Neuronal stem cell (in vitro differentiated cells): ENCODE measurements at regions not wholly inside any gene's neighbourhood (a gene's known extent, or its start where the extent isn't known, plus 50 kb on each side); places are given as distances from the start of the nearest gene placed in this dataset.

Experiments used
- DNase-seq: peaks from one replicate; pipeline ENCODE4 v3.0.0-alpha.2; 2013; ENCODE audit warnings: low spot score
- H2AFZ ChIP-seq: one replicate; pipeline ENCODE4 v1.6.1; 2013; ENCODE audit warnings: mild to moderate bottlenecking, low read length, inconsistent platforms
- H2AK5ac ChIP-seq: 2 replicates; pipeline ENCODE4 v1.6.1; 2013; ENCODE audit warnings: low read depth, mild to moderate bottlenecking, inconsistent platforms, low read length, moderate library complexity, mixed read lengths
- H2BK120ac ChIP-seq: 2 replicates; pipeline ENCODE4 v1.6.1; 2013; ENCODE audit warnings: low read depth, mild to moderate bottlenecking, inconsistent platforms, low read length, moderate library complexity, mixed read lengths
- H2BK12ac ChIP-seq: one replicate; pipeline ENCODE4 v1.6.1; 2013; ENCODE audit warnings: low read length, inconsistent platforms
- H2BK15ac ChIP-seq: 2 replicates; pipeline ENCODE4 v1.6.1; 2013; ENCODE audit warnings: mild to moderate bottlenecking, low read length, inconsistent platforms, mixed read lengths
- H2BK5ac ChIP-seq: one replicate; pipeline ENCODE4 v1.6.1; 2013; ENCODE audit warnings: inconsistent platforms, mild to moderate bottlenecking, low read length, moderate library complexity
- H3K14ac ChIP-seq: one replicate; pipeline ENCODE4 v1.6.1; 2013; ENCODE audit warnings: low read length, inconsistent platforms
- H3K18ac ChIP-seq: 2 replicates; pipeline ENCODE4 v1.6.1; 2013; ENCODE audit warnings: low read length, inconsistent platforms
- H3K23ac ChIP-seq: 2 replicates; pipeline ENCODE4 v1.6.1; 2013; ENCODE audit warnings: low read depth, mild to moderate bottlenecking, mixed read lengths, low read length, inconsistent platforms; ENCODE audit not compliant: poor library complexity
- H3K27ac ChIP-seq: replicated peaks from 3 replicates; pipeline ENCODE4 v1.5.1; 2013; ENCODE audit warnings: low read length, inconsistent platforms
- H3K27me3 ChIP-seq, 3 experiments: 2 replicates each; pipeline ENCODE4 v1.6.1; 2013; ENCODE audit warnings: low read length in 3 of 3, mild to moderate bottlenecking in 2 of 3, inconsistent platforms in 1 of 3, low read depth in 1 of 3, mixed read lengths in 1 of 3, moderate library complexity in 1 of 3; ENCODE audit not compliant: control insufficient read depth in 3 of 3, insufficient read depth in 3 of 3
- H3K36me3 ChIP-seq, 2 donors: replicated peaks in 1 of 2; 2 replicates each; pipeline ENCODE4 v1.6.1; 2013; ENCODE audit warnings: low read length in 2 of 2; ENCODE audit not compliant: control insufficient read depth in 2 of 2, insufficient read depth in 2 of 2
- H3K4ac ChIP-seq: 2 replicates; pipeline ENCODE4 v1.6.1; 2013; ENCODE audit warnings: inconsistent platforms, mild to moderate bottlenecking, low read length, moderate library complexity
- H3K4me1 ChIP-seq, 2 donors: 1 replicate in 1 of 2; 2 replicates in 1 of 2; pipeline ENCODE4 v1.6.1; 2013; ENCODE audit warnings: low read length in 2 of 2, low read depth in 1 of 2; ENCODE audit not compliant: control insufficient read depth in 2 of 2, insufficient read depth in 1 of 2
- H3K4me2 ChIP-seq: one replicate; pipeline ENCODE4 v1.6.1; 2013; ENCODE audit warnings: mild to moderate bottlenecking, low read length, inconsistent platforms; ENCODE audit not compliant: insufficient read depth, poor library complexity, severe bottlenecking
- H3K4me3 ChIP-seq, 2 donors: 2 replicates each; pipeline ENCODE4 v1.5.1; 2013; ENCODE audit warnings: low read length in 2 of 2, mild to moderate bottlenecking in 2 of 2, inconsistent platforms in 1 of 2, moderate library complexity in 1 of 2
- H3K79me1 ChIP-seq: one replicate; pipeline ENCODE4 v1.6.1; 2013; ENCODE audit warnings: low read depth, mild to moderate bottlenecking, inconsistent platforms, low read length, moderate library complexity
- H3K9ac ChIP-seq: one replicate; pipeline ENCODE4 v1.6.1; 2013; ENCODE audit warnings: mild to moderate bottlenecking, low read depth, low read length, inconsistent platforms; ENCODE audit not compliant: poor library complexity
- H3K9me3 ChIP-seq, 2 donors: replicated peaks in 1 of 2; 2 replicates each; pipeline versions ENCODE3 to v1.6.1; 2013; ENCODE audit warnings: low read length in 2 of 2, mild to moderate bottlenecking in 2 of 2, inconsistent platforms in 1 of 2, low read depth in 1 of 2, mixed read lengths in 1 of 2, moderate library complexity in 1 of 2; ENCODE audit not compliant: control insufficient read depth in 2 of 2, insufficient read depth in 1 of 2
- H4K8ac ChIP-seq: one replicate; pipeline ENCODE4 v1.6.1; 2013; ENCODE audit warnings: low read depth, mild to moderate bottlenecking, inconsistent platforms, low read length, moderate library complexity
- H4K91ac ChIP-seq: one replicate; pipeline ENCODE4 v1.6.1; 2013; ENCODE audit warnings: low read length, low read depth, mild to moderate bottlenecking, inconsistent platforms; ENCODE audit not compliant: poor library complexity
- WGBS, 2 donors: extraction: QIAGEN DNeasy Blood & Tissue Kit; methylation state at CpG; one replicate each; pipeline ENCODE4 v1.1.7; 2013; ENCODE audit warnings: missing lambda C conversion rate in 2 of 2, mixed read lengths in 1 of 2; ENCODE audit not compliant: insufficient read length in 2 of 2, insufficient replicate concordance in 1 of 2; ENCODE audit errors: extremely low coverage in 2 of 2; 5-methylcytosine and 5-hydroxymethylcytosine counted together

GRCh38 chr17:71664861-71665260 lies 456.0 kb upstream of the SOX9 start:
- H3K9me3 ChIP-seq = no peaks in the 10 kb centered on the region
- no peak overlapping the region for H3K4me2 ChIP-seq
- no peak overlapping the region for H3K18ac ChIP-seq
- no peaks in the 10 kb centered on the region for H3K27me3 ChIP-seq
- no peak overlapping the region for H2BK15ac ChIP-seq
- H3K14ac ChIP-seq = no peak overlapping the region
- no peak overlapping the region for H4K8ac ChIP-seq
- no peaks in the 10 kb centered on the region for H3K79me1 ChIP-seq
- DNase-seq = no peak
- H2BK120ac ChIP-seq = no peak overlapping the region
- H2AK5ac ChIP-seq = no peak overlapping the region
- no peak overlapping the region for H3K23ac ChIP-seq
- H4K91ac ChIP-seq = no peak overlapping the region
- H3K36me3 ChIP-seq = no peaks in the 10 kb centered on the region
- H3K27ac ChIP-seq = no peak overlapping the region
- no peak overlapping the region for H3K4ac ChIP-seq
- H2AFZ ChIP-seq = no peak overlapping the region
- no peak overlapping the region for H3K9ac ChIP-seq
- no peaks in the 10 kb centered on the region for H3K4me1 ChIP-seq
- H2BK5ac ChIP-seq = no peak overlapping the region
- no peak overlapping the region for H2BK12ac ChIP-seq
- H3K4me3 ChIP-seq = no peak overlapping the region

DNA sequence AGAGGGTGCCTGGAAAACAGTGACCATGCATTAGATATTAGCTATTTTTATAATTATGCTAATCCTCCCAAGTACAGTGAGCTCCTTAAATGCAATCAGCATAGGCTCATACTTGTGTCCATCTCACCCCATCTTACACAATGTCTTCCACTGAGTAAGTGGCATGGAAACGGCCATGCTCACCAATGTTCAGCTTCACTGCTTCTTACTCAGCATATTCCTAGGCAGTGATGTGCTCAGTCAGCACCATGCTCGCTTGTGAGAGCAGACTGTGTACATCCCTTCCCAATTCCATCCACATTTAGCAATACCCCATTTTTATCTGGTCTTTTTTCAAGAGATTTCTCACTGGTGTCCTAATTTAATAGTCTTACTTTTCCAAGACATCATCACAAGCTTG lies 454.8 kb upstream of the SOX9 start:
- H2AK5ac ChIP-seq = no peak overlapping the region
- H3K18ac ChIP-seq = no peak overlapping the region
- no peaks in the 10 kb centered on the region for H3K36me3 ChIP-seq
- no peak overlapping the region for H2BK5ac ChIP-seq
- H3K4me3 ChIP-seq = no peak overlapping the region
- no peaks in the 10 kb centered on the region for H3K4me1 ChIP-seq
- no peak for DNase-seq
- no peak overlapping the region for H2BK12ac ChIP-seq
- H3K27me3 ChIP-seq = no peaks in the 10 kb centered on the region
- H3K9me3 ChIP-seq = no peaks in the 10 kb centered on the region
- H4K91ac ChIP-seq = no peak overlapping the region
- no peak overlapping the region for H2AFZ ChIP-seq
- H2BK15ac ChIP-seq = no peak overlapping the region
- no peak overlapping the region for H3K14ac ChIP-seq
- H3K79me1 ChIP-seq = no peaks in the 10 kb centered on the region
- no peak overlapping the region for H3K4me2 ChIP-seq
- H2BK120ac ChIP-seq = no peak overlapping the region
- H3K4ac ChIP-seq = no peak overlapping the region
- no CpG with 5 or more reads among the region's 2 CpGs for WGBS, 2 donors
- H3K23ac ChIP-seq = no peak overlapping the region
- H3K27ac ChIP-seq = no peak overlapping the region
- H3K9ac ChIP-seq = no peak overlapping the region
- H4K8ac ChIP-seq = no peak overlapping the region

- no peak overlapping the region for H3K23ac ChIP-seq
- H2BK12ac ChIP-seq = no peak overlapping the region
- H3K18ac ChIP-seq = no peak overlapping the region
- WGBS, 2 donors = no CpG with 5 or more reads among the region's 1 CpG
- no peak overlapping the region for H2BK15ac ChIP-seq
- H2AFZ ChIP-seq = no peak overlapping the region
- no peak overlapping the region for H4K8ac ChIP-seq
- H3K4ac ChIP-seq = no peak overlapping the region
- no peak overlapping the region for H3K27ac ChIP-seq
- no peaks in the 10 kb centered on the region for H3K9me3 ChIP-seq
- no peak overlapping the region for H4K91ac ChIP-seq
- no peaks in the 10 kb centered on the region for H3K36me3 ChIP-seq
- no peak for DNase-seq
- H2BK5ac ChIP-seq = no peak overlapping the region
- no peak overlapping the region for H3K4me2 ChIP-seq
- H3K4me3 ChIP-seq = no peak overlapping the region
- no peaks in the 10 kb centered on the region for H3K4me1 ChIP-seq
- H3K9ac ChIP-seq = no peak overlapping the region
- H3K14ac ChIP-seq = no peak overlapping the region
- H3K27me3 ChIP-seq = no peaks in the 10 kb centered on the region
- no peak overlapping the region for H2BK120ac ChIP-seq
- no peaks in the 10 kb centered on the region for H3K79me1 ChIP-seq
- no peak overlapping the region for H2AK5ac ChIP-seq
These were observed 453.2 kb upstream of the SOX9 start for GRCh38 chr17:71667661-71668060.

DNA sequence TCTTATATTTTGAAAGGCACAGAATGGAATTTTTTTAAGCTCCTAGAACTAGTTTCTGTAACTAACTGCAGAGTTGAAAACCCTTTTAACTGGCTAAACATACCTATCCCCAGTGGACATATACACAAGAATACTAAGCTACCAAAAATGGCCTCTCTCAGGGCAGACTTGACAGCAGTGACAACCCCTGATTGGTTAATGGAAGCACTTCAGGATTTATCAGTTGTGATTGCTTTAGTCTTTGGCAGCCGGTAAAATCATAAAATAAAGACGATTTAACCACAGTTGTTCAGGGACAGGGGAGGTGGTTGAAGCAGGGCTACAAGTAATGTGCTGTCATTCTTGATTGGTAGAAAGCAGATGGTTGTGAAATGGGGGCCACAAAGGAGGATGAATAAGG lies 452.0 kb upstream of the SOX9 start:
- H3K9ac ChIP-seq = no peak overlapping the region
- H3K36me3 ChIP-seq = no peaks in the 10 kb centered on the region
- H2BK15ac ChIP-seq = no peak overlapping the region
- H4K91ac ChIP-seq = no peak overlapping the region
- no peak overlapping the region for H3K14ac ChIP-seq
- no peak overlapping the region for H2BK5ac ChIP-seq
- no peak overlapping the region for H2AFZ ChIP-seq
- no peak overlapping the region for H4K8ac ChIP-seq
- no peak overlapping the region for H2BK12ac ChIP-seq
- H3K4me2 ChIP-seq = no peak overlapping the region
- DNase-seq = no peak
- no peaks in the 10 kb centered on the region for H3K9me3 ChIP-seq
- H3K79me1 ChIP-seq = no peaks in the 10 kb centered on the region
- no peak overlapping the region for H3K23ac ChIP-seq
- H2AK5ac ChIP-seq = no peak overlapping the region
- no peak overlapping the region for H3K27ac ChIP-seq
- H3K4me3 ChIP-seq = no peak overlapping the region
- no CpG with 5 or more reads among the region's 2 CpGs for WGBS, 2 donors
- no peak overlapping the region for H2BK120ac ChIP-seq
- H3K27me3 ChIP-seq = no peaks in the 10 kb centered on the region
- H3K18ac ChIP-seq = no peak overlapping the region
- no peaks in the 10 kb centered on the region for H3K4me1 ChIP-seq
- H3K4ac ChIP-seq = no peak overlapping the region
